H1 (cell line): ENCODE measurements at regions not wholly inside any gene's neighbourhood (a gene's known extent, or its start where the extent isn't known, plus 50 kb on each side); places are given as distances from the start of the nearest gene placed in this dataset.

ENCODE experiments used
- CTCF ChIA-PET: fragments of 300-600 bp; sonication (Branson Sonifier 250); formaldehyde crosslinking; loops from one replicate; lab custom pipeline; 2021; ENCODE audit not compliant: partially characterized antibody; lab: Charles Lee
- POLR2A ChIA-PET: fragments of 300-600 bp; sonication (Branson Sonifier 250); formaldehyde crosslinking; loops from one replicate; lab custom pipeline; 2021; ENCODE audit warnings: inconsistent platforms; ENCODE audit not compliant: partially characterized antibody; lab: Charles Lee
- DNase-seq, 2 experiments: peaks; one replicate each; pipeline versions ENCODE4 v3.0.0 to v3.0.0-alpha.2; 2010 to 2022; ENCODE audit warnings: low spot score in 2 of 2, low read depth in 1 of 2, mixed read lengths in 1 of 2
- FAIRE-seq: peaks from 2 replicates; lab custom pipeline; 2011; peaks lifted over from hg19 to GRCh38; lab: Jason Lieb, UNC
- H2AFZ ChIP-seq: 2 replicates; pipeline ENCODE4 v1.8.1; 2012; ENCODE audit warnings: low read length, inconsistent platforms
- H2AK5ac ChIP-seq: 2 replicates; pipeline ENCODE4 v1.6.1; 2013; ENCODE audit warnings: low read depth, low read length
- H2BK120ac ChIP-seq: replicated peaks from 2 replicates; pipeline ENCODE3; 2013; ENCODE audit warnings: low read depth, low read length, inconsistent platforms
- H2BK12ac ChIP-seq: 2 replicates; pipeline ENCODE4 v1.6.1; 2013; ENCODE audit warnings: low read depth, low read length
- H2BK15ac ChIP-seq: 2 replicates; pipeline ENCODE4 v1.6.1; 2013; ENCODE audit warnings: low read length
- H2BK20ac ChIP-seq: 2 replicates; pipeline ENCODE4 v1.6.1; 2013; ENCODE audit warnings: low read length
- H2BK5ac ChIP-seq: 2 replicates; pipeline ENCODE4 v1.6.1; 2013; ENCODE audit warnings: low read depth, low read length
- H3K14ac ChIP-seq: 2 replicates; pipeline ENCODE4 v1.6.1; 2013; ENCODE audit warnings: inconsistent platforms; ENCODE audit not compliant: insufficient read length
- H3K18ac ChIP-seq: 2 replicates; pipeline ENCODE4 v1.6.1; 2013; ENCODE audit warnings: low read length; ENCODE audit errors: extremely low read depth
- H3K23ac ChIP-seq: 2 replicates; pipeline ENCODE4 v1.6.1; 2013; ENCODE audit warnings: inconsistent platforms; ENCODE audit not compliant: insufficient read length
- H3K23me2 ChIP-seq: 2 replicates; pipeline ENCODE4 v1.6.1; 2013; ENCODE audit warnings: low read depth, low read length
- H3K27ac ChIP-seq: 2 replicates; pipeline ENCODE4 v1.6.1; 2011; ENCODE audit warnings: low read depth, low read length, inconsistent platforms
- H3K27me3 ChIP-seq, 4 experiments: replicated peaks in 1 of 4; 1 replicate in 1 of 4; 2 replicates in 3 of 4; pipeline versions ENCODE4 v1.6.1 to v1.8.1; 2011 to 2013; ENCODE audit warnings: low read length in 3 of 4, mild to moderate bottlenecking in 3 of 4, inconsistent platforms in 2 of 4, mixed read lengths in 2 of 4, moderate library complexity in 1 of 4; ENCODE audit not compliant: control insufficient read depth in 3 of 4, insufficient read depth in 3 of 4; ENCODE audit errors: extremely low read depth in 1 of 4
- H3K36me3 ChIP-seq, 4 experiments: 2 replicates each; pipeline versions ENCODE4 v1.6.1 to v1.8.1; 2011 to 2013; ENCODE audit warnings: mild to moderate bottlenecking in 4 of 4, low read length in 3 of 4, moderate library complexity in 2 of 4, control low read depth in 1 of 4, inconsistent platforms in 1 of 4; ENCODE audit not compliant: insufficient read depth in 4 of 4, control insufficient read depth in 2 of 4
- H3K4ac ChIP-seq: replicated peaks from 2 replicates; pipeline ENCODE3; 2013; ENCODE audit warnings: low read length, low read depth, mixed read lengths, inconsistent platforms; ENCODE audit not compliant: insufficient read length
- H3K4me1 ChIP-seq, 4 experiments: replicated peaks in 1 of 4; 1 replicate in 1 of 4; 2 replicates in 3 of 4; pipeline versions ENCODE4 v1.6.1 to v1.8.1; 2011 to 2013; ENCODE audit warnings: low read length in 3 of 4, inconsistent platforms in 2 of 4, mixed read lengths in 1 of 4; ENCODE audit not compliant: insufficient read depth in 4 of 4, control insufficient read depth in 3 of 4
- H3K4me2 ChIP-seq, 2 experiments: 2 replicates each; pipeline versions ENCODE4 v1.6.1 to v1.8.1; 2011 to 2013; ENCODE audit warnings: low read depth in 2 of 2, low read length in 2 of 2, control low read depth in 1 of 2, inconsistent platforms in 1 of 2, mild to moderate bottlenecking in 1 of 2; ENCODE audit not compliant: insufficient read depth in 1 of 2
- H3K4me3 ChIP-seq, 4 experiments: fragments of 200-600, 300-600 bp in 1 of 4; sonication (generic), shearing (Covaris generic), sonication (Bioruptor Twin) in 1 of 4; 2 replicates each; pipeline versions ENCODE4 v1.5.1 to v1.8.1; 2011 to 2016; ENCODE audit warnings: low read length in 4 of 4, low read depth in 3 of 4, control low read depth in 2 of 4, inconsistent platforms in 2 of 4, mild to moderate bottlenecking in 2 of 4, mixed read lengths in 1 of 4, moderate library complexity in 1 of 4; ENCODE audit not compliant: insufficient read depth in 2 of 4; ENCODE audit errors: extremely low read depth in 1 of 4
- H3K56ac ChIP-seq: replicated peaks from 2 replicates; pipeline ENCODE3; 2013; ENCODE audit warnings: low read depth, mild to moderate bottlenecking, mixed read lengths, low read length, inconsistent platforms; ENCODE audit not compliant: insufficient read length
- H3K79me1 ChIP-seq: 2 replicates; pipeline ENCODE4 v1.6.1; 2013; ENCODE audit warnings: low read depth, low read length, control low read depth
- H3K79me2 ChIP-seq, 2 experiments: 2 replicates each; pipeline versions ENCODE4 v1.6.1 to v1.8.1; 2012 to 2013; ENCODE audit warnings: low read length in 2 of 2, mild to moderate bottlenecking in 2 of 2, inconsistent platforms in 1 of 2; ENCODE audit not compliant: insufficient read depth in 2 of 2, control insufficient read depth in 1 of 2
- H3K9ac ChIP-seq, 4 experiments: replicated peaks in 1 of 4; 1 replicate in 1 of 4; 2 replicates in 3 of 4; pipeline versions ENCODE4 v1.6.1 to v1.8.1; 2011 to 2013; ENCODE audit warnings: low read depth in 3 of 4, low read length in 3 of 4, control low read depth in 2 of 4, mild to moderate bottlenecking in 2 of 4, moderate library complexity in 2 of 4, inconsistent platforms in 1 of 4; ENCODE audit errors: extremely low read depth in 1 of 4
- H3K9me3 ChIP-seq, 2 experiments: 2 replicates each; pipeline versions ENCODE4 v1.6.1 to v1.8.1; 2012 to 2013; ENCODE audit warnings: mild to moderate bottlenecking in 2 of 2, moderate library complexity in 2 of 2, control low read depth in 1 of 2, inconsistent platforms in 1 of 2, low read depth in 1 of 2, low read length in 1 of 2, mixed read lengths in 1 of 2; ENCODE audit not compliant: insufficient read depth in 2 of 2
- H4K20me1 ChIP-seq, 2 experiments: replicated peaks in 1 of 2; 2 replicates each; pipeline versions ENCODE3 to v1.8.1; 2011 to 2013; ENCODE audit warnings: inconsistent platforms in 2 of 2, low read length in 2 of 2, mild to moderate bottlenecking in 1 of 2; ENCODE audit not compliant: insufficient read depth in 2 of 2, control insufficient read depth in 1 of 2
- H4K5ac ChIP-seq: 2 replicates; pipeline ENCODE4 v1.6.1; 2013; ENCODE audit warnings: low read length, low read depth, mixed read lengths, inconsistent platforms; ENCODE audit not compliant: insufficient read length
- H4K8ac ChIP-seq: 2 replicates; pipeline ENCODE4 v1.8.0; 2013; ENCODE audit warnings: mild to moderate bottlenecking, moderate library complexity, low read length, inconsistent platforms; ENCODE audit not compliant: insufficient read depth; ENCODE audit errors: extremely low read depth
- H4K91ac ChIP-seq: replicated peaks from 2 replicates; pipeline ENCODE3; 2013; ENCODE audit warnings: low read length, mixed read lengths, inconsistent platforms; ENCODE audit not compliant: insufficient read length
- BCL11A ChIP-seq, 2 experiments: IDR thresholded peaks; one replicate each; pipeline ENCODE4 v1.6.1; 2011; ENCODE audit warnings: low read depth in 2 of 2, low read length in 2 of 2, mild to moderate bottlenecking in 2 of 2
- BRCA1 ChIP-seq: IDR thresholded peaks from 2 replicates; pipeline ENCODE4 v1.6.1; 2012; ENCODE audit warnings: low read depth, low read length, improper control_type of control experiment
- CEBPB ChIP-seq: IDR thresholded peaks from 2 replicates; pipeline ENCODE4 v1.6.1; 2012; ENCODE audit warnings: low read depth, low read length
- CHD1 ChIP-seq: IDR thresholded peaks from 2 replicates; pipeline ENCODE4 v1.6.1; 2012; ENCODE audit warnings: low read depth, low read length, improper control_type of control experiment
- CHD2 ChIP-seq: IDR thresholded peaks from 2 replicates; pipeline ENCODE4 v1.6.1; 2012; ENCODE audit warnings: low read length, improper control_type of control experiment
- FOSL1 ChIP-seq: IDR thresholded peaks from 2 replicates; pipeline ENCODE4 v1.6.1; 2011; ENCODE audit warnings: mild to moderate bottlenecking, low read depth, low read length, moderate library complexity; ENCODE audit not compliant: insufficient read depth
- GABPA ChIP-seq: IDR thresholded peaks from 2 replicates; pipeline ENCODE4 v1.6.1; 2011; ENCODE audit warnings: mild to moderate bottlenecking, low read length, moderate library complexity, borderline replicate concordance; ENCODE audit not compliant: insufficient read depth
- HDAC6 ChIP-seq: IDR thresholded peaks from one replicate; pipeline ENCODE4 v1.7.1; 2012; ENCODE audit warnings: low read depth, mild to moderate bottlenecking, inconsistent platforms, low read length, moderate library complexity
- KDM4A ChIP-seq: IDR thresholded peaks from one replicate; pipeline ENCODE4 v1.7.1; 2012; ENCODE audit warnings: low read depth, mild to moderate bottlenecking, moderate library complexity, low read length, inconsistent platforms; ENCODE audit not compliant: severe bottlenecking
- RXRA ChIP-seq: IDR thresholded peaks from 2 replicates; pipeline ENCODE4 v1.6.1; 2011; ENCODE audit warnings: low read depth, mild to moderate bottlenecking, low read length, moderate library complexity; ENCODE audit not compliant: insufficient read depth
- SAP30 ChIP-seq: fragments of 300-600 bp; sonication (generic); IDR thresholded peaks from 2 replicates; pipeline ENCODE4 v1.7.1; 2012; ENCODE audit warnings: low read length, moderate library complexity, mild to moderate bottlenecking, inconsistent platforms; ENCODE audit not compliant: insufficient read depth, insufficient replicate concordance
- WGBS, 2 experiments: shearing (Covaris generic) in 1 of 2; methylation state at CpG; one replicate each; pipeline versions ENCODE4 v1.1.6 to v1.1.7; 2013 to 2015; ENCODE audit warnings: low lambda C conversion rate in 2 of 2, mixed read lengths in 2 of 2, inconsistent platforms in 1 of 2, low coverage in 1 of 2, missing lambda C conversion rate in 1 of 2; ENCODE audit not compliant: insufficient replicate concordance in 2 of 2, insufficient coverage in 1 of 2, insufficient read length in 1 of 2; ENCODE audit errors: extremely low coverage in 1 of 2, missing lambda C conversion rate in 1 of 2; 5-methylcytosine and 5-hydroxymethylcytosine counted together
- TF ChIP-seq, protein P1 (sequence below): IDR thresholded peaks from 2 replicates; pipeline ENCODE4 v1.6.1; 2012; ENCODE audit warnings: inconsistent platforms
- TF ChIP-seq, protein P2 (sequence below): IDR thresholded peaks from 2 replicates; pipeline ENCODE4 v1.6.1; 2011; ENCODE audit warnings: low read depth, mild to moderate bottlenecking, low read length; ENCODE audit not compliant: insufficient read depth

DNA sequence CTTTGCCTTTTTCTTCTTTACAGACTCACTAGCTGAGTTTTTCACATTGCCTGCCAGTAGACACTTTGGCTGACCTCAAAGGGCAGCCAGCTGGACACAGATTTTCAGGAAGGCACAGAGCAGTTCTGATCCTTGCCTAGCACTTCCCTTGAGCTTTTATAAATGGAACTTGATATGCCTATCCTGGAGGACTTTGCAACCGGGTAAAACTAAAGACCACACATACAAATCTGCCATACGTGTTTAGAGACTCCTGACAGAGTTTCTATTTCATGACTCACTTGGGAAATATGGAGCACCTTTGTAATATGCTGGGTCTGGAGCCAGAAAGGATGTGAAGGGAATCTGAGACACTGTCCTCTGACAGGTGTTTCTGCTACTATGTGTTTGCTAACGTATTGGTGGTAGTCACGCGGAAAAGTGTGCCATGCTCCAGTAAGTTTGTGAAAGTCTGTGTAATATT, 56.7 kb upstream of the RASSF6 start:
- no peak overlapping the region for H2BK20ac ChIP-seq
- no peak overlapping the region for H4K8ac ChIP-seq
- H3K27me3 ChIP-seq, result no peaks in the 10 kb centered on the region
- H2BK12ac ChIP-seq, result no peak overlapping the region
- no peaks in the 10 kb centered on the region for H3K9me3 ChIP-seq
- H4K5ac ChIP-seq, result no peak overlapping the region
- no peaks in the 10 kb centered on the region for H3K79me2 ChIP-seq
- no peaks in the 10 kb centered on the region for H3K23me2 ChIP-seq
- POLR2A ChIA-PET, result no interaction called here
- no peak overlapping the region for H2BK15ac ChIP-seq
- no peak overlapping the region for H3K4ac ChIP-seq
- no peak overlapping the region for H2BK120ac ChIP-seq
- H2BK5ac ChIP-seq, result no peak overlapping the region
- no peaks in the 10 kb centered on the region for H3K4me1 ChIP-seq
- CTCF ChIA-PET, result interaction anchor here (0.7 to 2.0 kb wide), 6 partner anchors 15 to 456 kb away, joined by 3 to 9 read pairs (median 3); no protein-coding TSS in a partner anchor
- H3K23ac ChIP-seq, result no peak overlapping the region
- DNase-seq (no peak), FAIRE-seq (no peak)
- no peaks in the 10 kb centered on the region for H4K20me1 ChIP-seq
- no peak overlapping the region for H2AK5ac ChIP-seq
- H3K56ac ChIP-seq, result no peak overlapping the region
- 69% methylated on average over 5 of the region's 5 CpGs; no CpG with 5 or more reads in 1 of the 2 experiments for WGBS, 2 experiments
- H3K4me2 ChIP-seq, result no peak overlapping the region
- H2AFZ ChIP-seq, result no peak overlapping the region
- no peak overlapping the region for H3K18ac ChIP-seq
- H3K9ac ChIP-seq, result no peak overlapping the region
- H3K14ac ChIP-seq, result no peak overlapping the region
- H3K27ac ChIP-seq, result no peak overlapping the region
- no peak overlapping the region for H3K4me3 ChIP-seq
- no peak overlapping the region for H4K91ac ChIP-seq
- H3K79me1 ChIP-seq, result no peaks in the 10 kb centered on the region
- H3K36me3 ChIP-seq, result no peaks in the 10 kb centered on the region
- TF ChIP-seq CEBPB (no peak), CHD1 (no peak), RXRA (no peak), BCL11A (IDR thresholded peaks at IDR 0.05; ENCODE audit: low read depth in 2 of 2, low read length in 2 of 2) (no peak), CHD2 (no peak), KDM4A (no peak), SAP30 (no peak), HDAC6 (no peak), FOSL1 (no peak), GABPA (no peak), BRCA1 (no peak)
- TF ChIP-seq, protein P1, sequence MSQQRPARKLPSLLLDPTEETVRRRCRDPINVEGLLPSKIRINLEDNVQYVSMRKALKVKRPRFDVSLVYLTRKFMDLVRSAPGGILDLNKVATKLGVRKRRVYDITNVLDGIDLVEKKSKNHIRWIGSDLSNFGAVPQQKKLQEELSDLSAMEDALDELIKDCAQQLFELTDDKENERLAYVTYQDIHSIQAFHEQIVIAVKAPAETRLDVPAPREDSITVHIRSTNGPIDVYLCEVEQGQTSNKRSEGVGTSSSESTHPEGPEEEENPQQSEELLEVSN, result no peak
- TF ChIP-seq, protein P2, sequence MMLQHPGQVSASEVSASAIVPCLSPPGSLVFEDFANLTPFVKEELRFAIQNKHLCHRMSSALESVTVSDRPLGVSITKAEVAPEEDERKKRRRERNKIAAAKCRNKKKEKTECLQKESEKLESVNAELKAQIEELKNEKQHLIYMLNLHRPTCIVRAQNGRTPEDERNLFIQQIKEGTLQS, result no peak
